GM18505 (cell line): ENCODE measurements at regions not wholly inside any gene's neighbourhood (a gene's known extent, or its start where the extent isn't known, plus 50 kb on each side); places are given as distances from the start of the nearest gene placed in this dataset.

Source experiments
- ATAC-seq: cut with Tn5 transposase; IDR thresholded peaks from one replicate; pipeline ENCODE4 v1.9.1; 2021; ENCODE audit not compliant: unreplicated experiment
- POLR2A ChIP-seq: IDR thresholded peaks from 4 replicates; pipeline ENCODE4 v1.6.1; 2011; ENCODE audit warnings: borderline replicate concordance; ENCODE audit not compliant: insufficient read depth, insufficient read length; ENCODE audit errors: extremely low read depth

DNA sequence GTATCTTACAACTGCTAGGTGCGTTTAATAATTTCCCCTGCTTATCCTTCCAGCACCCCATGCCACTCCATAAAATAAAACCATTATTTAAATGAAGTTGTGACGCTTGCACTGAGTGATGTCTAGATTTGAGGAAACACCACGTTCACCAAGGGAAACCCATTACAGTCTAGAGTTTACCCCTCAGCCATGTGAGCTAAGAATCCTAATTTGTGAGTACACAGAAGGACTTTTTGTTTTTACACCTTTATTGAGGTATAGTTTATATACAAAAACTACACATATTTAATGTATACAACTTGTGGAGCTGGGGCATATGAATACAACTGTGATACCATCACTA lies 326.8 kb downstream of the RAPGEF2 start:
- no peak for ATAC-seq
- TF ChIP-seq POLR2A = no peak

GRCh38 chr4:159430896-159431295 lies 328.0 kb downstream of the RAPGEF2 start:
- no peak for TF ChIP-seq POLR2A
- no peak for ATAC-seq

DNA sequence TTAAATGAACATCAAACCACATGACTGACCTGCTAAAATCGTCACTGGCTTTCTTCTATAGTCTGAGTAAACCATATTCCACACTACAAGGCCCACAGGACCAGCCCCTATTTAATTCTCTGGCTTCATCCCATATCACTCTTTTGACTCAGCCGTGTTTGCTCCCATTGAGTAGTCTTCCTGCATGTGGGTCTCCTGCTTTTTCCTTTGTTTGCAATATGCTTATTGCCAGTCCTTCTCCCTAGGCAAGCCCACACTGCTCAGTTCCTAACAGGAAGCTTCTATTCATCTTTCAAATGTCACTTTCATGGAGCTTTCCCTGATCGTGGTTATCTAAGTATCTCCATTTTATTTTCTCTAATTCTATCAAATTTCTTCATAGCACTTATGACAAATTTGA lies 329.6 kb downstream of the RAPGEF2 start:
- no peak for TF ChIP-seq POLR2A
- no peak for ATAC-seq

DNA sequence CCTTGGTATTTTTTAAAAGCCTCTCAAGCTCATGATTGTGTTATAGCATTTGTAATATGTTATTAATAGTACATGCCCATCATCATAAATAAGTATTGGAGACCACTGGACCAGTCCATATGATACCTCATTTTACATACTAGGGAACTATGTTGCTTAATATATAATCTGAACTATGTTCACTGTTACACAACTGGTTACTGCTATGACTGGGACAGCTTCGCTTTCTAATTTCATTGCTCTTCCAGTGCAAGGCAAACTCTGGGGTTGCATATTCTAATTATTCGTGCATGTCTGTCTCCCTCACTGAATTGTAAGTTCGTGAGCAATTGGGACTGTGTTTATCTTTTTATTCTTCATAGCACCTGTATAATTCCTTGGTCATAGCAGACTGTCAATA lies 330.5 kb downstream of the RAPGEF2 start:
- ATAC-seq = no peak
- TF ChIP-seq POLR2A = no peak

GRCh38 chr4:159434114-159434870 lies 331.4 kb downstream of the RAPGEF2 start:
- TF ChIP-seq POLR2A = no peak
- no peak for ATAC-seq

- TF ChIP-seq POLR2A = no peak
- no peak for ATAC-seq
These were observed 332.0 kb downstream of the RAPGEF2 start for GRCh38 chr4:159434871-159435241.

GRCh38 chr4:159435561-159436023 lies 332.7 kb downstream of the RAPGEF2 start:
- ATAC-seq = no peak
- TF ChIP-seq POLR2A = no peak

DNA sequence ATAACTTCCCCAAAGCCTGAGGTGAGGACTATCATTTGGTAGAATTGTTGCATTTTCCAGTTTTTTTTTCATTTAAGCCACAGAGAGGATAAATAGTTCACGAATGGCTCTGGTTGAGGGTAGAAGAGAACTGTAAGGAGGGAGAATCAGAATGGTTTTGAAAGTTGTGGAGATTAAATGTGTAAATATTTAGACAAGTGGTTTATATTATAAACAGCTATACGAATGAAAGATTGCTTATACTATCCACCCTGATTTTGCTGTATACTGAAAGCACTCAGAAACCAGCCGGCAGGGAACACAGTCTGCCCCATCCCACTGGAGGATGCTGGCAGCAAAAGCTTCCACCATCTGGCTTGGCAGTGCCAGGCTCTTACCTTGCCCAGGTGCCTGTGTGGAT lies 341.1 kb downstream of the RAPGEF2 start:
- no peak for TF ChIP-seq POLR2A
- ATAC-seq = no peak

GRCh38 chr4:159444678-159445077 lies 341.8 kb downstream of the RAPGEF2 start:
- no peak for ATAC-seq
- no peak for TF ChIP-seq POLR2A

DNA sequence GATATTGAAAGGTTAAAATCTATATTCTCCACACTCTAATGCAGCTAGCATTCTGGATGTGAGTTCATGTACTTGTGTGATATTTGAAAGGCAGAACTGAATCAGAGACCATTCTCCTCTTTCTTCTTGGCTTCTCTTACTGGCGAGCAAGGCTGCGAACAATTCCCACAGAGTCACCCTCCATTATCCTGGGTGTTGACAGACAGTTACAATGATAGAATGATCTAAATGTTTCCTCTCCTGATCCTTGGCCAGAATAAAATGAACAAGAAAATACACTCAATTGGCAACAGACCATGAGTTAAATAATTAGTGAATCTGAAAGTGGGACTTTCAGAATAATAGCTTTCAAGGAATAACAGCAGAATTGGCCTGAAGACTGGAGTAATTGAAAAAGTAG lies 342.8 kb downstream of the RAPGEF2 start:
- TF ChIP-seq POLR2A = no peak
- ATAC-seq = no peak

- peak; percentile 99 for ATAC-seq
These were observed 343.5 kb downstream of the RAPGEF2 start for GRCh38 chr4:159446266-159446976.

GRCh38 chr4:159447296-159447695 lies 344.4 kb downstream of the RAPGEF2 start:
- TF ChIP-seq POLR2A = no peak
- ATAC-seq = no peak

More at GRCh38 chr4:159446266-159446976, 343.5 kb downstream of the RAPGEF2 start:
- TF ChIP-seq POLR2A = no peak

- no peak for ATAC-seq
These were observed 348.1 kb downstream of the RAPGEF2 start for GRCh38 chr4:159451006-159451405.

DNA sequence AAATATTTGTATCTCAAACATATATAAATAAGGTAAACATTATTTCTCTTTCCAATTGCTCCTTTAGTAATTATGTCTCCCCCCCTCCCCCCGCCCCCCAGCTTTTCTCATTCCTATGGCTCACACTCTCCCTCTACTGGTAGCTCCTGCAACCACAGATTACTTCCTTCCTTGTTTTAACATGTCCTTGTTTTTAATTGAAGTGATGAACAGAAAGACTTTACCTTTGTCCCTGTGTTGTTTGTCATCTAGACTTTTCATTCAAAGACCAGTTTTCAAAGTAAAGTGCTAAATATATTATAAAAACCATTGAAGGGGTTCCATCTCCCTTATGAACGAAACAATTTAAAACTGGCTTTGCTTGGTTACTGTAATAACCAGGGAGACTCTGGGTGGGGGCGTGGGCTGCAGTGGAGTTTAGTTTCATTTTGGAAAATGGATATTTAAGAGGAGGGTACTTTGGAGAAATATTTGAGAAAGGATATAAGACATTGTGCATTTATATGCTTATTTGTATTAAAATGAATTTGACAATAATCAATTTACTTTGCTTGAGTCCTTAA lies 352.9 kb downstream of the RAPGEF2 start:
- no peak for TF ChIP-seq POLR2A
- ATAC-seq = peak; percentile 63

More at GRCh38 chr4:159451006-159451405, 348.1 kb downstream of the RAPGEF2 start:
- TF ChIP-seq POLR2A = no peak
